ENCODE measurements at regions not wholly inside any gene's neighbourhood (a gene's known extent, or its start where the extent isn't known, plus 50 kb on each side); places are given as distances from the start of the nearest gene placed in this dataset.
A peak's percentile ranks its signal among the peaks of the same experiment; 100 is the strongest.

GRCh38 chr15:100759106-100759505 is 120.5 kb upstream of the ALDH1A3 start:
- ATAC-seq (no peak), DNase-seq (ENCODE audit: low read depth, low spot score) (no peak)
- Histone ChIP-seq H4K20me1 (ENCODE audit: insufficient read depth) (no peaks in the 10 kb centered on the region), H3K4me2 (ENCODE audit: low read length) (peak overlapping the region; percentile 74), H3K79me2 (ENCODE audit: insufficient read depth, low read length) (no peaks in the 10 kb centered on the region), H3K4me1 (ENCODE audit: control insufficient read depth in 1 of 2, insufficient read depth in 2 of 2, low read length in 2 of 2) (peaks cover 29 to 66% of the 10 kb centered on the region in 2 experiments), H3K27me3 (ENCODE audit: insufficient read depth, low read length) (no peaks in the 10 kb centered on the region), H3K9ac (ENCODE audit: low read length) (peak overlapping the region; percentile 56), H2AFZ (ENCODE audit: low read depth, low read length, poor library complexity, severe bottlenecking) (peak overlapping the region; percentile 90), H3K27ac (ENCODE audit: low read depth, low read length) (peak overlapping the region; percentile 50; the same call in 1 of the 2 replicates), H3K9me3 (ENCODE audit: control insufficient read depth in 1 of 2, insufficient read depth in 1 of 2, low read depth in 1 of 2, low read length in 2 of 2) (no peaks in the 10 kb centered on the region), H3K4me3 (replicated peaks in 1 of 2; ENCODE audit: low read depth in 1 of 2, low read length in 2 of 2) (peak overlapping the region in 1 of 2 experiments; percentile 42; a peak in 2 of 4 replicates), H3K9me2 (ENCODE audit: insufficient read depth) (no peaks in the 10 kb centered on the region), H3K36me3 (ENCODE audit: control insufficient read depth in 1 of 2, insufficient read depth in 2 of 2, low read length in 2 of 2) (no peaks in the 10 kb centered on the region)
- ChIA-PET POLR2A (interaction anchor here (1.3 kb wide), 1 partner anchor 46 kb away, joined by 3 read pairs; no protein-coding TSS in a partner anchor), RAD21 (ENCODE audit: low non-redundant PET in 1 of 2, low total read pairs in 2 of 2, uncharacterized antibody in 2 of 2, unreplicated experiment in 2 of 2) (no interaction called here), CTCF (interaction anchor here (0.7 kb wide), 1 partner anchor 250 kb away, joined by 3 read pairs; no protein-coding TSS in a partner anchor)
- TSS peak; percentile 49 for BruUV-seq (replicated peaks)
- TF ChIP-seq FOSL1 (IDR thresholded peaks at IDR 0.05; ENCODE audit: low read depth) = no peak
- TF ChIP-seq YY1 (IDR thresholded peaks at IDR 0.05; ENCODE audit: extremely low read depth, insufficient replicate concordance, low read depth, low read length) = no peak
- TF ChIP-seq CEBPB (IDR thresholded peaks at IDR 0.05; ENCODE audit: low read depth) = no peak
- no peak for TF ChIP-seq ZFX (IDR thresholded peaks at IDR 0.05)
- no peak for TF ChIP-seq ZNF274 (IDR thresholded peaks at IDR 0.05; ENCODE audit: low read depth, low read length)
- TF ChIP-seq RAD21 (IDR thresholded peaks at IDR 0.05; ENCODE audit: low read depth) = no peak
- no peak for TF ChIP-seq SIN3A (IDR thresholded peaks at IDR 0.05; ENCODE audit: low read depth)
- TF ChIP-seq TCF7L2 (IDR thresholded peaks at IDR 0.05; ENCODE audit: borderline replicate concordance, extremely low read depth, insufficient read depth, insufficient read length) = no peak
- TF ChIP-seq REST (IDR thresholded peaks at IDR 0.05; ENCODE audit: low read depth) = no peak
- intact Hi-C loops (cut with micrococcal nuclease) = loop anchor here (10.0 kb wide), 1 partner anchor 246 kb away; no protein-coding TSS in a partner anchor
